GM12878 (cell line): ENCODE measurements at regions not wholly inside any gene's neighbourhood (a gene's known extent, or its start where the extent isn't known, plus 50 kb on each side); places are given as distances from the start of the nearest gene placed in this dataset.

Source experiments
- ATAC-seq: fragments of 200-7000 bp; cut with Tn5 transposase; 3 replicates; pipeline ENCODE4 v1.9.1; 2020; ENCODE audit warnings: mild to moderate bottlenecking, moderate library complexity
- BruUV-seq: library from RNA; stranded (reverse); fragments of 400-500 nt; replicated peaks from 2 replicates; lab custom pipeline; 2021; lab: Mats Ljungman, UMichigan
- CTCF ChIA-PET: fragments of 300-600 bp; sonication (Branson Sonifier 250); formaldehyde crosslinking; extraction: SDS; loops from one replicate; lab custom pipeline; 2021; ENCODE audit warnings: inconsistent platforms; lab: Yijun Ruan, JAX
- POLR2A ChIA-PET: fragments of 350-600 bp; formaldehyde crosslinking; extraction: SDS; loops from one replicate; lab custom pipeline; 2021; ENCODE audit warnings: inconsistent platforms; lab: Charles Lee
- RAD21 ChIA-PET: fragments of 300-600 bp; sonication (Branson Sonifier 250); formaldehyde crosslinking; loops from one replicate; lab custom pipeline; 2023; ENCODE audit warnings: antibody characterized with exemption; ENCODE audit not compliant: unreplicated experiment; lab: Charles Lee
- SMC1A ChIA-PET: fragments of 300-600 bp; sonication (Branson Sonifier 250); formaldehyde crosslinking; loops from one replicate; lab custom pipeline; 2023; ENCODE audit not compliant: unreplicated experiment, uncharacterized antibody; lab: Charles Lee
- DNase-seq: peaks from one replicate; pipeline ENCODE4 v3.0.0-alpha.2; 2011; ENCODE audit warnings: low read depth, low spot score
- FAIRE-seq: peaks from 3 replicates; lab custom pipeline; 2011; peaks lifted over from hg19 to GRCh38; lab: Jason Lieb, UNC
- H2AFZ ChIP-seq: 2 replicates; pipeline ENCODE4 v1.6.0; 2011; ENCODE audit warnings: low read depth, low read length, control low read depth; ENCODE audit not compliant: control insufficient read depth
- H3K27ac ChIP-seq: 2 replicates; pipeline ENCODE4 v1.5.1; 2011; ENCODE audit warnings: control low read depth; ENCODE audit not compliant: control insufficient read depth, insufficient read depth
- H3K27me3 ChIP-seq, 2 experiments: replicated peaks in 1 of 2; 2 replicates each; pipeline versions ENCODE4 v1.6.0 to v1.6.1; 2011; ENCODE audit warnings: low read length in 1 of 2; ENCODE audit not compliant: control insufficient read depth in 2 of 2, insufficient read depth in 2 of 2
- H3K36me3 ChIP-seq, 2 experiments: 2 replicates each; pipeline ENCODE4 v1.5.1; 2011; ENCODE audit warnings: low read length in 1 of 2; ENCODE audit not compliant: control insufficient read depth in 2 of 2, insufficient read depth in 2 of 2
- H3K4me1 ChIP-seq: 2 replicates; pipeline ENCODE4 v1.6.1; 2011; ENCODE audit warnings: mild to moderate bottlenecking, low read length, moderate library complexity, mixed read lengths; ENCODE audit not compliant: control insufficient read depth, insufficient read depth
- H3K4me2 ChIP-seq: 2 replicates; pipeline ENCODE4 v1.6.0; 2011; ENCODE audit warnings: control low read depth; ENCODE audit not compliant: control insufficient read depth, insufficient read depth
- H3K4me3 ChIP-seq: fragments of 200-600 bp; sonication (generic); 2 replicates; pipeline ENCODE4 v1.5.1; 2016
- H3K79me2 ChIP-seq: 2 replicates; pipeline ENCODE4 v1.6.0; 2011; ENCODE audit warnings: low read length; ENCODE audit not compliant: control insufficient read depth, insufficient read depth
- H3K9ac ChIP-seq: 2 replicates; pipeline ENCODE4 v1.8.0; 2011; ENCODE audit warnings: low read length, control low read depth, mixed read lengths; ENCODE audit not compliant: control insufficient read depth, insufficient read depth
- H3K9me3 ChIP-seq: replicated peaks from 3 replicates; pipeline ENCODE4 v1.5.1; 2011; ENCODE audit warnings: mild to moderate bottlenecking, low read length; ENCODE audit not compliant: control insufficient read depth, insufficient read depth
- H4K20me1 ChIP-seq: 2 replicates; pipeline ENCODE4 v1.6.0; 2011; ENCODE audit not compliant: control insufficient read depth, insufficient read depth
- BCL11A ChIP-seq: IDR thresholded peaks from 2 replicates; pipeline ENCODE4 v1.6.1; 2011; ENCODE audit warnings: low read depth, low read length
- RAD21 ChIP-seq: IDR thresholded peaks from 2 replicates; pipeline ENCODE4 v1.6.1; 2011; ENCODE audit warnings: mild to moderate bottlenecking, low read depth, low read length, moderate library complexity; ENCODE audit not compliant: insufficient read depth
- SMC3 ChIP-seq: IDR thresholded peaks from 2 replicates; pipeline ENCODE4 v1.6.1; 2011; ENCODE audit warnings: low read length, improper control_type of control experiment, borderline replicate concordance
- WGBS: methylation state at CpG from one replicate; pipeline ENCODE4 v1.1.6; 2016; ENCODE audit warnings: low lambda C conversion rate; ENCODE audit not compliant: insufficient replicate concordance, insufficient coverage; ENCODE audit errors: missing lambda C conversion rate; 5-methylcytosine and 5-hydroxymethylcytosine counted together
- in situ Hi-C: fragments of 300-500 bp; cut with MboI; formaldehyde crosslinking; loops from 9 replicates; pipeline ENCODE4 v1.14.3; 2018; ENCODE audit warnings: mixed read lengths
- intact Hi-C: fragments of 100-400 bp; cut with micrococcal nuclease; formaldehyde crosslinking; loops from one replicate; pipeline ENCODE4 v1.14.2; 2022; ENCODE audit not compliant: unreplicated experiment
- TF ChIP-seq, protein P1 (sequence below), 3 experiments: IDR thresholded peaks in 2 of 3; conservative IDR thresholded peaks in 1 of 3; 2 replicates each; pipeline ENCODE4 v1.5.1; 2011; ENCODE audit warnings: low read depth in 3 of 3, low read length in 3 of 3, mild to moderate bottlenecking in 3 of 3, control low read depth in 2 of 3, moderate library complexity in 2 of 3, inconsistent platforms in 1 of 3, mixed read lengths in 1 of 3; ENCODE audit not compliant: control insufficient read depth in 2 of 3, insufficient read depth in 1 of 3; ENCODE audit errors: extremely low read depth in 1 of 3
- TF ChIP-seq, protein P2 (sequence below): fragments of 450-650 bp; IDR thresholded peaks from 2 replicates; pipeline ENCODE4 v1.6.1; 2016; ENCODE audit warnings: mild to moderate bottlenecking

DNA sequence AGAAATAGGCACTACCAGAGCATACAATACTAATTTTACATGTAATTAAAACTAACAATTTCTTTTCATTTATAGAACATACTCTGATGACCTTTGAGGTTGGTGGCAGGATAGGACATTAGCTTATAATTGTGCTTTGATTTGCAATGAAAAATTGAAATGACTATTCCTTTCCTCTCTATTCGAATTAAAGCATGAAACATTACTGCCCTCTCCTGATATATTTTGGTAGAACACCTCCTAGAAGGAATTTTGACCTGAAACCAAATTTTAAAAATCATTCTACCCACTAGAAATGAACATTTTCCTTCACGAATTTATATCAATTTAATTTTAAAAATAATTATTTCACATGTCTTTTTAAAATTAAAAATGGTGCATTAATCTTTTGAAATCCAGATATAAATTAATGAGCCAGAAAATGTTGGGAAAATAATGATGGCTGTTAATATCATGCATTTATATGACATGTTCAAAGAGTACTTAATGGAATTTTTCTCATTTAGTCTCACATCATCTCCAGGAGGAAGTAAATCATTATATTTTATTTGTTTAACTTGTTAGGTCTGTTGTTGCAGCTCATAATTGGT, 556.3 kb upstream of the ARGLU1 start:
- Histone ChIP-seq H3K27me3 (no peaks in the 10 kb centered on the region), H2AFZ (no peak overlapping the region), H3K27ac (no peak overlapping the region), H3K9ac (no peak overlapping the region), H3K9me3 (no peaks in the 10 kb centered on the region), H3K4me3 (no peak overlapping the region), H3K79me2 (no peaks in the 10 kb centered on the region), H3K4me2 (no peak overlapping the region), H3K4me1 (no peaks in the 10 kb centered on the region)
- BruUV-seq, result no TSS peak
- in situ Hi-C loops (no loop called here), intact Hi-C loops (no loop called here)
- RAD21 ChIA-PET, result interaction anchor here (0.8 to 1.7 kb wide), 3 partner anchors 149 to 204 kb away, joined by 3 to 7 read pairs (median 3); no protein-coding TSS in a partner anchor
- POLR2A ChIA-PET, result no interaction called here
- FAIRE-seq, result no peak
- CTCF ChIA-PET, result interaction anchor here (0.7 to 1.0 kb wide), 2 partner anchors 201 to 586 kb away, joined by 3 read pairs; no protein-coding TSS in a partner anchor
- 0% methylated on average over 2 of the region's 2 CpGs for WGBS
- TF ChIP-seq RAD21, result peak; percentile 48
- TF ChIP-seq, protein P1, sequence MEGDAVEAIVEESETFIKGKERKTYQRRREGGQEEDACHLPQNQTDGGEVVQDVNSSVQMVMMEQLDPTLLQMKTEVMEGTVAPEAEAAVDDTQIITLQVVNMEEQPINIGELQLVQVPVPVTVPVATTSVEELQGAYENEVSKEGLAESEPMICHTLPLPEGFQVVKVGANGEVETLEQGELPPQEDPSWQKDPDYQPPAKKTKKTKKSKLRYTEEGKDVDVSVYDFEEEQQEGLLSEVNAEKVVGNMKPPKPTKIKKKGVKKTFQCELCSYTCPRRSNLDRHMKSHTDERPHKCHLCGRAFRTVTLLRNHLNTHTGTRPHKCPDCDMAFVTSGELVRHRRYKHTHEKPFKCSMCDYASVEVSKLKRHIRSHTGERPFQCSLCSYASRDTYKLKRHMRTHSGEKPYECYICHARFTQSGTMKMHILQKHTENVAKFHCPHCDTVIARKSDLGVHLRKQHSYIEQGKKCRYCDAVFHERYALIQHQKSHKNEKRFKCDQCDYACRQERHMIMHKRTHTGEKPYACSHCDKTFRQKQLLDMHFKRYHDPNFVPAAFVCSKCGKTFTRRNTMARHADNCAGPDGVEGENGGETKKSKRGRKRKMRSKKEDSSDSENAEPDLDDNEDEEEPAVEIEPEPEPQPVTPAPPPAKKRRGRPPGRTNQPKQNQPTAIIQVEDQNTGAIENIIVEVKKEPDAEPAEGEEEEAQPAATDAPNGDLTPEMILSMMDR (IDR thresholded peaks at IDR 0.05 in 2 of 3, conservative IDR thresholded peaks at IDR 0.05 in 1 of 3; ENCODE audit: control insufficient read depth in 2 of 3, extremely low read depth in 1 of 3, insufficient read depth in 1 of 3, low read depth in 3 of 3, low read length in 3 of 3), result peak in 2 of 3 experiments; percentile 15 to 29; a peak in 2 of 6 replicates
- TF ChIP-seq, protein P2, sequence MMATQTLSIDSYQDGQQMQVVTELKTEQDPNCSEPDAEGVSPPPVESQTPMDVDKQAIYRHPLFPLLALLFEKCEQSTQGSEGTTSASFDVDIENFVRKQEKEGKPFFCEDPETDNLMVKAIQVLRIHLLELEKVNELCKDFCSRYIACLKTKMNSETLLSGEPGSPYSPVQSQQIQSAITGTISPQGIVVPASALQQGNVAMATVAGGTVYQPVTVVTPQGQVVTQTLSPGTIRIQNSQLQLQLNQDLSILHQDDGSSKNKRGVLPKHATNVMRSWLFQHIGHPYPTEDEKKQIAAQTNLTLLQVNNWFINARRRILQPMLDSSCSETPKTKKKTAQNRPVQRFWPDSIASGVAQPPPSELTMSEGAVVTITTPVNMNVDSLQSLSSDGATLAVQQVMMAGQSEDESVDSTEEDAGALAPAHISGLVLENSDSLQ, result no peak
- TF ChIP-seq BCL11A, result no peak
- TF ChIP-seq SMC3, result peak; percentile 15; the same call in 1 of the 2 replicates
- TF ChIP-seq, all 136 proteins: peak for 3
- SMC1A ChIA-PET, result interaction anchor here (0.6 to 1.4 kb wide), 4 partner anchors 196 to 484 kb away, joined by 3 to 5 read pairs (median 3); no protein-coding TSS in a partner anchor
- no peaks in the 10 kb centered on the region for H4K20me1 ChIP-seq
- ATAC-seq, result no peak
- DNase-seq, result no peak
- H3K36me3 ChIP-seq, result no peaks in the 10 kb centered on the region
